ENCODE measurements at regions not wholly inside any gene's neighbourhood (a gene's known extent, or its start where the extent isn't known, plus 50 kb on each side); places are given as distances from the start of the nearest gene placed in this dataset.

DNA sequence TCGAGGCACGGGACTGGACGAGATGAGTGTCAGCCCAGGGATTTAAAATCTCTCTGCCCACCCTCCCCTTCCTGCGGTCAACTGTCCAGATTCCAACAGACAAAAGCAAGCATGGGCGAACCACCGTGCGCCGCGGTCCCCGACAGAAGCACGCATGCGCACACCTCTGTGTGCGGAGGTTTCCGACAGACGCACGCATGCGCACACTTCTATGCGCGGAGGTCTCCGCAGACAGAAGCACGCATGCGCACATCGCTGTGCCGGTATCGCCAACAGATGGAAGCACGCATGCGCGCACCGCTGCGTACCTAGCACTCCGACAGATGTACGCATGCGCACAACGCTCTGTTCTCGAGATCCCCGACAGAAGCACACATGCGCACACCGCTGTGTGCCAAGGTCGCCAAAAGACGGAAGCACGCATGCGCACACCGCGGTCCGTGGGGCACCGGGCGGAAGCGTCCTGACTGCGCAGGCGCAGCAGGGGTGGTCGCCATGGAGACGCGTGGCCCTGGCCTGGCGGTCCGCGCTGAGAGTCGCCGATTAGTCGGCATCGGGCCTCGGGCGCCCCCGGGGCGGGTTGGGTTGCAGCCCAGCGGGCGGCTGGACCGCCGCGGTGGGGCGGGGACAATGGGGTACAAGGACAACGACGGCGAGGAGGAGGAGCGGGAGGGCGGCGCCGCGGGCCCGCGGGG lies 57.4 kb upstream of the RPH3AL start (continued):
- TF ChIP-seq SRSF9 (IDR thresholded peaks at IDR 0.05; ENCODE audit: borderline replicate concordance, insufficient read depth, low read depth, low read length, poor library complexity, severe bottlenecking) (no peak), ZFX (CRISPR knock-in tag; IDR thresholded peaks at IDR 0.05; ENCODE audit: low read depth) (peak; percentile 87), NR2F2 (IDR thresholded peaks at IDR 0.05; ENCODE audit: borderline replicate concordance, low read depth) (no peak), ZNF292 (CRISPR knock-in tag; IDR thresholded peaks at IDR 0.05; ENCODE audit: borderline replicate concordance, low read depth) (0 out of 2 replicates have a peak, but pooled peaks have one; percentile 30), YEATS4 (CRISPR knock-in tag; IDR thresholded peaks at IDR 0.05; ENCODE audit: borderline replicate concordance) (0 out of 2 replicates have a peak, but pooled peaks have one; percentile 40), BHLHE40 (IDR thresholded peaks at IDR 0.05; ENCODE audit: low read length) (peak; percentile 10; the same call in 1 of the 2 replicates), ARID4A (CRISPR knock-in tag; IDR thresholded peaks at IDR 0.05; ENCODE audit: borderline replicate concordance) (peak; percentile 96; the same call in 1 of the 2 replicates), SMYD3 (CRISPR knock-in tag; IDR thresholded peaks at IDR 0.05) (no peak), KDM5A (IDR thresholded peaks at IDR 0.05; ENCODE audit: borderline replicate concordance, low read length) (no peak), ISX (CRISPR knock-in tag; conservative IDR thresholded peaks at IDR 0.05) (no peak), RBM39 (IDR thresholded peaks at IDR 0.05; ENCODE audit: low read depth, low read length, poor library complexity, severe bottlenecking) (no peak), CREB1 (IDR thresholded peaks at IDR 0.05) (0 out of 2 replicates have a peak, but pooled peaks have one; percentile 15), CREB1 (CRISPR knock-in tag; IDR thresholded peaks at IDR 0.05) (no peak), GZF1 (CRISPR knock-in tag; IDR thresholded peaks at IDR 0.05) (no peak)
- TF ChIP-seq, protein P1, sequence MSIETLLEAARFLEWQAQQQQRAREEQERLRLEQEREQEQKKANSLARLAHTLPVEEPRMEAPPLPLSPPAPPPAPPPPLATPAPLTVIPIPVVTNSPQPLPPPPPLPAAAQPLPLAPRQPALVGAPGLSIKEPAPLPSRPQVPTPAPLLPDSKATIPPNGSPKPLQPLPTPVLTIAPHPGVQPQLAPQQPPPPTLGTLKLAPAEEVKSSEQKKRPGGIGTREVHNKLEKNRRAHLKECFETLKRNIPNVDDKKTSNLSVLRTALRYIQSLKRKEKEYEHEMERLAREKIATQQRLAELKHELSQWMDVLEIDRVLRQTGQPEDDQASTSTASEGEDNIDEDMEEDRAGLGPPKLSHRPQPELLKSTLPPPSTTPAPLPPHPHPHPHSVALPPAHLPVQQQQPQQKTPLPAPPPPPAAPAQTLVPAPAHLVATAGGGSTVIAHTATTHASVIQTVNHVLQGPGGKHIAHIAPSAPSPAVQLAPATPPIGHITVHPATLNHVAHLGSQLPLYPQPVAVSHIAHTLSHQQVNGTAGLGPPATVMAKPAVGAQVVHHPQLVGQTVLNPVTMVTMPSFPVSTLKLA (IDR thresholded peaks at IDR 0.05): peak; percentile 82
- TF ChIP-seq, protein P2, sequence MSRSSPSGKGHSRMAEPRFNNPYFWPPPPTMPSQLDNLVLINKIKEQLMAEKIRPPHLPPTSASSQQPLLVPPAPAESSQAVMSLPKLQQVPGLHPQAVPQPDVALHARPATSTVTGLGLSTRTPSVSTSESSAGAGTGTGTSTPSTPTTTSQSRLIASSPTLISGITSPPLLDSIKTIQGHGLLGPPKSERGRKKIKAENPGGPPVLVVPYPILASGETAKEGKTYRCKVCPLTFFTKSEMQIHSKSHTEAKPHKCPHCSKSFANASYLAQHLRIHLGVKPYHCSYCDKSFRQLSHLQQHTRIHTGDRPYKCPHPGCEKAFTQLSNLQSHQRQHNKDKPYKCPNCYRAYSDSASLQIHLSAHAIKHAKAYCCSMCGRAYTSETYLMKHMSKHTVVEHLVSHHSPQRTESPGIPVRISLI (CRISPR knock-in tag; IDR thresholded peaks at IDR 0.05; ENCODE audit: borderline replicate concordance): no peak
- TF ChIP-seq, protein P3, sequence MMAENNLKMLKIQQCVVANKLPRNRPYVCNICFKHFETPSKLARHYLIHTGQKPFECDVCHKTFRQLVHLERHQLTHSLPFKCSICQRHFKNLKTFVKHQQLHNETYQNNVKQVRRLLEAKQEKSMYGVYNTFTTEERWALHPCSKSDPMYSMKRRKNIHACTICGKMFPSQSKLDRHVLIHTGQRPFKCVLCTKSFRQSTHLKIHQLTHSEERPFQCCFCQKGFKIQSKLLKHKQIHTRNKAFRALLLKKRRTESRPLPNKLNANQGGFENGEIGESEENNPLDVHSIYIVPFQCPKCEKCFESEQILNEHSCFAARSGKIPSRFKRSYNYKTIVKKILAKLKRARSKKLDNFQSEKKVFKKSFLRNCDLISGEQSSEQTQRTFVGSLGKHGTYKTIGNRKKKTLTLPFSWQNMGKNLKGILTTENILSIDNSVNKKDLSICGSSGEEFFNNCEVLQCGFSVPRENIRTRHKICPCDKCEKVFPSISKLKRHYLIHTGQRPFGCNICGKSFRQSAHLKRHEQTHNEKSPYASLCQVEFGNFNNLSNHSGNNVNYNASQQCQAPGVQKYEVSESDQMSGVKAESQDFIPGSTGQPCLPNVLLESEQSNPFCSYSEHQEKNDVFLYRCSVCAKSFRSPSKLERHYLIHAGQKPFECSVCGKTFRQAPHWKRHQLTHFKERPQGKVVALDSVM (CRISPR knock-in tag; IDR thresholded peaks at IDR 0.05): no peak; the same call in 1 of the 2 replicates
- TF ChIP-seq, protein P4, sequence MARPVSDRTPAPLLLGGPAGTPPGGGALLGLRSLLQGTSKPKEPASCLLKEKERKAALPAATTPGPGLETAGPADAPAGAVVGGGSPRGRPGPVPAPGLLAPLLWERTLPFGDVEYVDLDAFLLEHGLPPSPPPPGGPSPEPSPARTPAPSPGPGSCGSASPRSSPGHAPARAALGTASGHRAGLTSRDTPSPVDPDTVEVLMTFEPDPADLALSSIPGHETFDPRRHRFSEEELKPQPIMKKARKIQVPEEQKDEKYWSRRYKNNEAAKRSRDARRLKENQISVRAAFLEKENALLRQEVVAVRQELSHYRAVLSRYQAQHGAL (CRISPR knock-in tag; IDR thresholded peaks at IDR 0.05; ENCODE audit: not compliant biosample characterization): no peak

Measured in HepG2 (cell line).